Hepatocyte (in vitro differentiated cells): ENCODE measurements at regions not wholly inside any gene's neighbourhood (a gene's known extent, or its start where the extent isn't known, plus 50 kb on each side); places are given as distances from the start of the nearest gene placed in this dataset.

Experiments
- CTCF ChIP-seq: fragments of 200-600 bp; sonication (generic); IDR thresholded peaks from 2 replicates; pipeline ENCODE4 v1.5.1; 2016; ENCODE audit warnings: antibody characterized with exemption, mild to moderate bottlenecking; ENCODE audit not compliant: poor library complexity
- EZH2 ChIP-seq: fragments of 200-600 bp; sonication (generic); IDR thresholded peaks from 2 replicates; pipeline ENCODE4 v1.6.1; 2016; ENCODE audit warnings: antibody characterized with exemption, mild to moderate bottlenecking, borderline replicate concordance
- EZH2phosphoT487 ChIP-seq: fragments of 200-600 bp; sonication (generic); IDR thresholded peaks from one replicate; pipeline ENCODE4 v1.6.1; 2018; ENCODE audit warnings: antibody characterized with exemption, mild to moderate bottlenecking, low read depth, moderate library complexity; ENCODE audit not compliant: unreplicated experiment, severe bottlenecking

- TF ChIP-seq CTCF (no peak), EZH2phosphoT487 (no peak), EZH2 (no peak)
These were observed 112.8 kb downstream of the PRLHR start for GRCh38 chr10:118482393-118483331.
